ENCODE measurements at regions not wholly inside any gene's neighbourhood (a gene's known extent, or its start where the extent isn't known, plus 50 kb on each side); places are given as distances from the start of the nearest gene placed in this dataset.

- no peak for DNase-seq (ENCODE audit: low read depth, low spot score)
- Histone ChIP-seq H3K4me3 (no peak overlapping the region), H3K27ac (ENCODE audit: control insufficient read depth, insufficient read depth) (no peak overlapping the region), H4K20me1 (ENCODE audit: control insufficient read depth, insufficient read depth) (no peaks in the 10 kb centered on the region), H3K27me3 (replicated peaks in 1 of 2; ENCODE audit: control insufficient read depth in 2 of 2, insufficient read depth in 2 of 2, low read length in 1 of 2) (no peaks in the 10 kb centered on the region), H3K9ac (ENCODE audit: control insufficient read depth, insufficient read depth, low read length) (no peak overlapping the region), H3K9me3 (replicated peaks; ENCODE audit: control insufficient read depth, insufficient read depth, low read length) (no peaks in the 10 kb centered on the region), H3K36me3 (ENCODE audit: control insufficient read depth in 2 of 2, insufficient read depth in 2 of 2, low read length in 1 of 2) (no peaks in the 10 kb centered on the region), H3K79me2 (ENCODE audit: control insufficient read depth, insufficient read depth, low read length) (no peaks in the 10 kb centered on the region), H3K4me1 (ENCODE audit: control insufficient read depth, insufficient read depth, low read length) (no peaks in the 10 kb centered on the region), H3K4me2 (ENCODE audit: control insufficient read depth, insufficient read depth) (no peak overlapping the region), H2AFZ (ENCODE audit: control insufficient read depth, low read depth, low read length) (no peak overlapping the region)
- intact Hi-C loops (cut with micrococcal nuclease; ENCODE audit: unreplicated experiment): loop anchor here (5.0 kb wide), 4 partner anchors 152 to 393 kb away; partner anchors contain the start of gene ATP2B1
- POLR2A ChIA-PET: interaction anchor here (0.6 to 1.0 kb wide), 2 partner anchors 236 to 394 kb away, joined by 3 to 4 read pairs; no protein-coding TSS in a partner anchor
- TF ChIP-seq BMI1 (IDR thresholded peaks at IDR 0.05; ENCODE audit: borderline replicate concordance): no peak
- no peak for TF ChIP-seq IRF4 (IDR thresholded peaks at IDR 0.05; ENCODE audit: low read depth, low read length)
- no peak for TF ChIP-seq CBX3 (IDR thresholded peaks at IDR 0.05; ENCODE audit: borderline replicate concordance, low read depth)
- TF ChIP-seq NFXL1 (IDR thresholded peaks at IDR 0.05; ENCODE audit: borderline replicate concordance): no peak
- no peak for TF ChIP-seq GABPA (IDR thresholded peaks at IDR 0.05; ENCODE audit: low read depth)
- no peak for TF ChIP-seq JUNB (IDR thresholded peaks at IDR 0.05)
- no peak for TF ChIP-seq FOXM1 (IDR thresholded peaks at IDR 0.05; ENCODE audit: low read depth, low read length)
- no peak for TF ChIP-seq SUZ12 (IDR thresholded peaks at IDR 0.05; ENCODE audit: unreplicated experiment)
- no peak for TF ChIP-seq STAT1 (conservative IDR thresholded peaks at IDR 0.05)
- TF ChIP-seq BCLAF1 (IDR thresholded peaks at IDR 0.05): no peak
- TF ChIP-seq, protein P1, sequence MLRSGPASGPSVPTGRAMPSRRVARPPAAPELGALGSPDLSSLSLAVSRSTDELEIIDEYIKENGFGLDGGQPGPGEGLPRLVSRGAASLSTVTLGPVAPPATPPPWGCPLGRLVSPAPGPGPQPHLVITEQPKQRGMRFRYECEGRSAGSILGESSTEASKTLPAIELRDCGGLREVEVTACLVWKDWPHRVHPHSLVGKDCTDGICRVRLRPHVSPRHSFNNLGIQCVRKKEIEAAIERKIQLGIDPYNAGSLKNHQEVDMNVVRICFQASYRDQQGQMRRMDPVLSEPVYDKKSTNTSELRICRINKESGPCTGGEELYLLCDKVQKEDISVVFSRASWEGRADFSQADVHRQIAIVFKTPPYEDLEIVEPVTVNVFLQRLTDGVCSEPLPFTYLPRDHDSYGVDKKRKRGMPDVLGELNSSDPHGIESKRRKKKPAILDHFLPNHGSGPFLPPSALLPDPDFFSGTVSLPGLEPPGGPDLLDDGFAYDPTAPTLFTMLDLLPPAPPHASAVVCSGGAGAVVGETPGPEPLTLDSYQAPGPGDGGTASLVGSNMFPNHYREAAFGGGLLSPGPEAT (IDR thresholded peaks at IDR 0.05; ENCODE audit: low read depth): no peak
- no peak for TF ChIP-seq POLR2A (IDR thresholded peaks at IDR 0.05; ENCODE audit: low read depth, low read length)
- TF ChIP-seq NBN (IDR thresholded peaks at IDR 0.05): no peak
- no peak for TF ChIP-seq TARDBP (IDR thresholded peaks at IDR 0.05; ENCODE audit: borderline replicate concordance)
- no peak for TF ChIP-seq FOS (IDR thresholded peaks at IDR 0.05; ENCODE audit: borderline replicate concordance, extremely low read depth, insufficient read length)
- no peak for TF ChIP-seq GATAD2B (conservative IDR thresholded peaks at IDR 0.05; ENCODE audit: low read depth)
- no peak for TF ChIP-seq BCL3 (IDR thresholded peaks at IDR 0.05; ENCODE audit: borderline replicate concordance, insufficient read depth, low read depth, low read length, poor library complexity, severe bottlenecking)
- no peak for TF ChIP-seq CHD4 (IDR thresholded peaks at IDR 0.05)
- ATAC-seq: no peak
- no TSS peak for BruUV-seq (replicated peaks)
- no peak for FAIRE-seq
- RAD21 ChIA-PET (ENCODE audit: unreplicated experiment): interaction anchor here (1.1 to 3.4 kb wide), 2 partner anchors 137 to 557 kb away, joined by 3 to 37 read pairs; no protein-coding TSS in a partner anchor
- SMC1A ChIA-PET (ENCODE audit: uncharacterized antibody, unreplicated experiment): interaction anchor here (0.6 to 1.0 kb wide), 3 partner anchors 151 to 725 kb away, joined by 3 to 5 read pairs (median 4); no protein-coding TSS in a partner anchor
- CTCF ChIA-PET: interaction anchor here (1.0 to 6.6 kb wide), 4 partner anchors 11 to 556 kb away, joined by 3 to 95 read pairs (median 4); no protein-coding TSS in a partner anchor
- in situ Hi-C loops (cut with MboI): loop anchor here (5.0 kb wide), 1 partner anchor 558 kb away; no protein-coding TSS in a partner anchor
Observed at GRCh38 chr12:90100579-90100978, 391.9 kb upstream of the ATP2B1 start.

Data from GM12878 (cell line).